Body of pancreas (tissue), 4 donors: ENCODE measurements at regions not wholly inside any gene's neighbourhood (a gene's known extent, or its start where the extent isn't known, plus 50 kb on each side); places are given as distances from the start of the nearest gene placed in this dataset.

Experiments
- ATAC-seq: fragments of 150-250 bp; one replicate; pipeline ENCODE4 v1.9.1; 2016
- DNase-seq, 4 donors: peaks; one replicate each; pipeline ENCODE4 v3.0.0-alpha.2; 2019
- H3K27ac ChIP-seq, 4 donors: fragments of 200-600 bp; sonication (generic); 1 replicate in 3 of 4; 2 replicates in 1 of 4; pipeline versions ENCODE4 v1.5.1 to v1.6.1; 2016 to 2019; ENCODE audit warnings: mild to moderate bottlenecking in 1 of 4, mixed read lengths in 1 of 4, moderate library complexity in 1 of 4
- H3K27me3 ChIP-seq, 2 donors: fragments of 200-600 bp; sonication (generic); one replicate each; pipeline ENCODE4 v1.6.0; 2016; ENCODE audit warnings: mild to moderate bottlenecking in 1 of 2
- H3K36me3 ChIP-seq, 2 donors: fragments of 200-600 bp; sonication (generic); replicated peaks in 1 of 2; 2 replicates each; pipeline ENCODE4 v1.5.1; 2016; ENCODE audit warnings: low read depth in 2 of 2; ENCODE audit not compliant: insufficient read depth in 1 of 2
- H3K4me1 ChIP-seq: fragments of 200-600 bp; sonication (generic); one replicate; pipeline ENCODE4 v1.6.0; 2016
- H3K4me3 ChIP-seq, 2 donors: fragments of 200-600 bp; sonication (generic); 1 replicate in 1 of 2; 2 replicates in 1 of 2; pipeline ENCODE4 v1.5.1; 2016 to 2019
- H3K9me3 ChIP-seq, 3 donors: fragments of 200-600 bp; sonication (generic); 1 replicate in 2 of 3; 2 replicates in 1 of 3; pipeline ENCODE4 v1.5.1; 2016
- CTCF ChIP-seq, 7 experiments: fragments of 450-650 bp in 4 of 7; fragments of 200-600 bp in 3 of 7; sonication (generic) in 3 of 7; IDR thresholded peaks; one replicate each; pipeline ENCODE4 v1.5.1; 2016 to 2019; ENCODE audit warnings: antibody characterized with exemption in 7 of 7
- POLR2A ChIP-seq, 3 donors: fragments of 450-650 bp; IDR thresholded peaks; one replicate each; pipeline ENCODE4 v1.6.1; 2016; ENCODE audit warnings: antibody characterized with exemption in 3 of 3, mild to moderate bottlenecking in 2 of 3
- WGBS, 2 donors: methylation state at CpG; one replicate each; pipeline ENCODE4 v1.1.5; 2017; 5-methylcytosine and 5-hydroxymethylcytosine counted together
- intact Hi-C: fragments of 100-400 bp; cut with DNase I; formaldehyde crosslinking; loops from one replicate; pipeline ENCODE4 v1.15.1; 2023

GRCh38 chr15:70379938-70380883 lies 282.5 kb upstream of the TLE3 start:
- ATAC-seq = no peak
- intact Hi-C loops = no loop called here
- H3K4me3 ChIP-seq = no peak overlapping the region
- DNase-seq = no peak
- no peaks in the 10 kb centered on the region for H3K9me3 ChIP-seq
- 93% methylated on average over 6 to 9 of the region's 9 CpGs for WGBS, 2 donors
- TF ChIP-seq POLR2A (IDR thresholded peaks at IDR 0.05) (no peak), CTCF (IDR thresholded peaks at IDR 0.05) (no peak)
- no peak overlapping the region for H3K27ac ChIP-seq
- H3K27me3 ChIP-seq = no peaks in the 10 kb centered on the region
- H3K36me3 ChIP-seq = no peaks in the 10 kb centered on the region
- peaks cover 14% of the 10 kb centered on the region for H3K4me1 ChIP-seq

- Histone ChIP-seq H3K36me3 (no peaks in the 10 kb centered on the region), H3K9me3 (no peaks in the 10 kb centered on the region), H3K4me3 (no peak overlapping the region), H3K27ac (no peak overlapping the region), H3K27me3 (no peaks in the 10 kb centered on the region), H3K4me1 (peaks cover 14% of the 10 kb centered on the region)
- DNase-seq = no peak
- ATAC-seq = no peak
- 91 to 92% methylated on average over 7 to 9 of the region's 9 CpGs for WGBS, 2 donors
- intact Hi-C loops = no loop called here
- TF ChIP-seq CTCF (IDR thresholded peaks at IDR 0.05) (no peak), POLR2A (IDR thresholded peaks at IDR 0.05) (no peak)
Observed at GRCh38 chr15:70379134-70379533, 281.4 kb upstream of the TLE3 start.

GRCh38 chr15:70378126-70379031 lies 280.7 kb upstream of the TLE3 start:
- Histone ChIP-seq H3K36me3 (no peaks in the 10 kb centered on the region), H3K4me3 (no peak overlapping the region), H3K27ac (no peak overlapping the region), H3K4me1 (peaks cover 14% of the 10 kb centered on the region), H3K9me3 (no peaks in the 10 kb centered on the region), H3K27me3 (no peaks in the 10 kb centered on the region)
- WGBS, 2 donors = 91% methylated on average over 10 of the region's 11 CpGs
- intact Hi-C loops = no loop called here
- no peak for ATAC-seq
- TF ChIP-seq POLR2A (IDR thresholded peaks at IDR 0.05) (no peak), CTCF (IDR thresholded peaks at IDR 0.05) (no peak)
- no peak for DNase-seq

- H3K27me3 ChIP-seq = no peaks in the 10 kb centered on the region
- WGBS, 2 donors = 5 to 7% methylated on average over 21 of the region's 21 CpGs
- intact Hi-C loops = no loop called here
- H3K4me3 ChIP-seq = no peak overlapping the region
- no peaks in the 10 kb centered on the region for H3K9me3 ChIP-seq
- ATAC-seq (peak; percentile 92), DNase-seq (peak; percentile 48 to 67 (median 57))
- peaks cover 14% of the 10 kb centered on the region for H3K4me1 ChIP-seq
- no peaks in the 10 kb centered on the region for H3K36me3 ChIP-seq
- peak in 1 of 3 donors; percentile 18 for TF ChIP-seq POLR2A (IDR thresholded peaks at IDR 0.05)
- no peak for TF ChIP-seq CTCF (IDR thresholded peaks at IDR 0.05)
- H3K27ac ChIP-seq = peak overlapping the region in 3 of 4 donors; percentile 33 to 72 (median 43)
Observed at GRCh38 chr15:70376929-70377691, 279.4 kb upstream of the TLE3 start.
